Body of pancreas (tissue), 4 donors: ENCODE measurements at regions not wholly inside any gene's neighbourhood (a gene's known extent, or its start where the extent isn't known, plus 50 kb on each side); places are given as distances from the start of the nearest gene placed in this dataset.

ENCODE experiments used
- POLR2A ChIP-seq, 3 donors: fragments of 450-650 bp; IDR thresholded peaks; one replicate each; pipeline ENCODE4 v1.6.1; 2016; ENCODE audit warnings: antibody characterized with exemption in 3 of 3, mild to moderate bottlenecking in 2 of 3
- TF ChIP-seq, protein P1 (sequence below), 7 experiments: fragments of 450-650 bp in 4 of 7; fragments of 200-600 bp in 3 of 7; sonication (generic) in 3 of 7; IDR thresholded peaks; one replicate each; pipeline ENCODE4 v1.5.1; 2016 to 2019; ENCODE audit warnings: antibody characterized with exemption in 7 of 7

DNA sequence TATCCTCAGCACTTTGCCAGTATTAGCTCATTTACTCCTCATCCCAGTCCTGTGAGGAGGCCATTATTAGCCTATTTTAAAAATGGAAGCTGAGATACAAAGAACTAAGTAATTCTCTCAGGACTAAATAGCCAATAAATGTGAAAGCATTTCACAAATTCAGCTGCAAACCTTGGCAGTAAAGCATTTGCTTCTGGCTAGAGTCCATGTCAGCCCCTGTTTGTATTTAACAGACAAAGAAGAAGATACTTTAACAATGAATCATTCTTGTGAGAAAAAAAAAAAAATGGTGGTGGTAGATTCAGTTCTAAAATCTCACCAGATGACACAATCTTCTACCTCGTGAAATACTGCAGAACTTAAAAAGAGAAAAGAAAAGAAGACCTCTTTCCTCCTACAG, 85.0 kb upstream of the CNTN6 start:
- TF ChIP-seq, protein P1, sequence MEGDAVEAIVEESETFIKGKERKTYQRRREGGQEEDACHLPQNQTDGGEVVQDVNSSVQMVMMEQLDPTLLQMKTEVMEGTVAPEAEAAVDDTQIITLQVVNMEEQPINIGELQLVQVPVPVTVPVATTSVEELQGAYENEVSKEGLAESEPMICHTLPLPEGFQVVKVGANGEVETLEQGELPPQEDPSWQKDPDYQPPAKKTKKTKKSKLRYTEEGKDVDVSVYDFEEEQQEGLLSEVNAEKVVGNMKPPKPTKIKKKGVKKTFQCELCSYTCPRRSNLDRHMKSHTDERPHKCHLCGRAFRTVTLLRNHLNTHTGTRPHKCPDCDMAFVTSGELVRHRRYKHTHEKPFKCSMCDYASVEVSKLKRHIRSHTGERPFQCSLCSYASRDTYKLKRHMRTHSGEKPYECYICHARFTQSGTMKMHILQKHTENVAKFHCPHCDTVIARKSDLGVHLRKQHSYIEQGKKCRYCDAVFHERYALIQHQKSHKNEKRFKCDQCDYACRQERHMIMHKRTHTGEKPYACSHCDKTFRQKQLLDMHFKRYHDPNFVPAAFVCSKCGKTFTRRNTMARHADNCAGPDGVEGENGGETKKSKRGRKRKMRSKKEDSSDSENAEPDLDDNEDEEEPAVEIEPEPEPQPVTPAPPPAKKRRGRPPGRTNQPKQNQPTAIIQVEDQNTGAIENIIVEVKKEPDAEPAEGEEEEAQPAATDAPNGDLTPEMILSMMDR (IDR thresholded peaks at IDR 0.05), result no peak
- TF ChIP-seq POLR2A (IDR thresholded peaks at IDR 0.05), result no peak
